GM21367 (cell line): ENCODE measurements at regions not wholly inside any gene's neighbourhood (a gene's known extent, or its start where the extent isn't known, plus 50 kb on each side); places are given as distances from the start of the nearest gene placed in this dataset.

ENCODE experiments used
- ATAC-seq: cut with Tn5 transposase; IDR thresholded peaks from one replicate; pipeline ENCODE4 v1.9.1; 2021; ENCODE audit not compliant: unreplicated experiment

- no peak for ATAC-seq
Observed at GRCh38 chr4:110675426-110675825, 52.5 kb upstream of the PITX2 start.

DNA sequence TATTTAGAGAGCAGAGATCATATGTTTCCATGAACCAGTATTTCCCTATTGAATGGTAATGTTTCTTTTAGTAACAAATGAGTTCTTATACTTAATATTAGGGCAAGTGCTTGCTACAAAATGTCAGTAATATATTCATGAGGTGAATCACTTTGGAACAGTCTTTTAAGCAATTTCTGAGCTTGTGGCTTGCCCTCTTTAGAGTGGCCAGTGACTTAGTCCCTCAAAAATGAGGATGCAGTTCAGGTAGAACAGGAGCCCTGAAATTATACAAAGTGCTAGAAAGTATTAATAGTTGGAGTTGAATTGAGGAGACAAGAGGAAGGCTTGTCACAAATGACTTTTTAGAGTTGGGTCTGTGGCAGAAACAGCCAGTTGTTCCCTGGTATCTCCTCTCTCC lies 53.4 kb upstream of the PITX2 start:
- no peak for ATAC-seq

DNA sequence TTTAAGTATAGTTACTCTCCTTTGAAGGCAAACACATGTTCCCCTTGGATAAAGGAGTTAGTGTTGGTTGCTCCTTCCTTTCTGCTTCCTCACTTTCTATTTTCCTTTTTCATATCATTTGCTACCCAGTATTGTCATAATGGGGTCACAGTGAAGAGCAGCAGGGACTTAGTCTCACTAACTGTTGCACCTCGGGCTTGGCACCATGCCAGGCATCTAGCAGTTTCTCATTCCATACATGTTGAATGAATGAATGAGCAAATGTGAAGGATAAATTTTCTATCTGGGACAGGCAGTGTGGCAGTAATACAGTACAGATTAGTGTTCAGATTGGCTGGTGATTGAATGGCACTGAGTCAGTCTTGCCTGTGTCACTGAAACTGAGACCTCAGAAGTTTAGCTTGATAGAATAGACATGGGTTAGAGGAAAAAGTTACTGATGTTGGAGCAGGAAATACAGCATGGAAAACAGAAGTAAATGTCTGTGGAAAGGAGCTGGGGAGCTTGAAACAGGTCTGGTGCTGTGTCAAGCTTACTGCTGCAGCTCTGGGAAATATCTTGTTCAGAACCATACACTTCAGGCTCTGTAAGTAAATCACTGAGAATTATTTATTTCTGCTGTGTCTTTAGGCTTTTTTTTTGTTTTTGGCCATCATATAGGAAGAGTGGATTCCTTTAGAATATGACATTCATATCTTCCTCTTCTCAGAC lies 55.8 kb upstream of the PITX2 start:
- ATAC-seq = no peak

GRCh38 chr4:110680265-110680664 lies 57.4 kb upstream of the PITX2 start:
- ATAC-seq = no peak

- no peak for ATAC-seq
Observed at GRCh38 chr4:110681381-110681780, 58.5 kb upstream of the PITX2 start.

DNA sequence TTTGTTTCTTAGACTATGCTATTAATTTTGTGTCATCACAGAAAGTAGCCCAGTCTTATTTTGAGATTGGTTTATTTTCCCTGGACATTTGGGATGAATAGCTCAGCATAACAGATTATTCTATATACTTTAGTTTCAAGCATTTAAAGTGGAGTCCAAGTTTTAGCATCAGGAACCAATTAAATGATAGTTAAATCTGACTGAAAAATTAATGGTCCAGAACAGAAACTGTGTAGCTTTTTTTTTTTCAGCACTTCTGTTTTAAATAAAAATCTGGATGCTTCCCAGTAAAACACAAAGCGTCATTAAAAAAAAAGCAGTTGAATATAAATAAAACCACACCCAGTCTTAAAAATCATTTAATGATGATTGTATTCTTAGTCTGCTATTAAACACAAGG lies 59.4 kb upstream of the PITX2 start:
- no peak for ATAC-seq

- no peak for ATAC-seq
Observed at GRCh38 chr4:110683601-110684000, 60.7 kb upstream of the PITX2 start.

DNA sequence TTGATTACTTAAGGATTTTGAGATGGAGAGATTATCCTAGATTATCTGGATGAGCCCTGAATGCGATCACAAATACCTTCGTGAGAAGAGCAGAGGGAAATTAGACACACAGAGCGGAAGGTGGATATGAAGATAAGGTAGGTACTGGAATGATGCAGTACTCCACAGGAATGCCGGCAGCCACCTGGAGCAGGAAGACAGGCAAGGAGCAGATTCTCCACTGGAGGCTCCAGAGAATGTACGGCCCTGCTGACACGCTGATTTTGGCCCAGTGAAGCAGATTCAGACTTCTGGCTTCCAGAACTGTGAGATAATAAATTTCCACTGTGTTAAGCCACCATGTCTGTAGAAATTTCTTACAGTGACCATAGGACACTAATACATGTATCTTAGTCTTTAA lies 79.4 kb upstream of the PITX2 start:
- ATAC-seq = no peak

DNA sequence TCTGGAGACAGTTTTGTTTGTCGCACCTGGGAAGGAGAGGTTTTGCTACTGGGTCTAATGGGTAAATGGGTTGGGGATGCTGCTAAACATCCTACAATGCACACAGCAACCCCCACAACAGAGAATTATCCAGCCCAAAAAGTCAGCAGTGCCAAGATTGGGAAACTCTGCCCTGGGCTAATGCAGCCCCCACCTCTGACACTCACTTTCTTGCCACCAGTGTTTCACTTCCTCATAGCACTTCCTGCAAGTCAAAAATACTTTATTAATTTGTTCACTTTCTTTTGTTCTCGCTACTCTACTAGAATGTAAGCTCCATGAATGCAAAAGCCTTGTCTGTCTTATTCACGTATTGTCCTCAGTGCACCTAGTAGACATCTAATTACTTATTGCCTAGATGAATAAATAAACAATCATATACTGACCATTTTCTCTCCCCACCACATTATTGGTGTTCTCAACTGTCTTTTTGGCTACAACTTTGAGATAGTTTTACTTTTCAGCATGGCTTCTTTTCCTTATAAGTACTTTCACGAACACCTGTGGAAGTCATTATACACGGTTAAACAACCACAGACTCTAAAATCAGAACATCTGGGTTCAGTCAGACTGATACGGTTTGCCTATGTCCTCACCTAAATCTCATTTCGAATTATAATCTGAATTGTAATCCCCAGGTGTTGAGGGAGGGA lies 82.0 kb upstream of the PITX2 start:
- ATAC-seq = peak; percentile 69

DNA sequence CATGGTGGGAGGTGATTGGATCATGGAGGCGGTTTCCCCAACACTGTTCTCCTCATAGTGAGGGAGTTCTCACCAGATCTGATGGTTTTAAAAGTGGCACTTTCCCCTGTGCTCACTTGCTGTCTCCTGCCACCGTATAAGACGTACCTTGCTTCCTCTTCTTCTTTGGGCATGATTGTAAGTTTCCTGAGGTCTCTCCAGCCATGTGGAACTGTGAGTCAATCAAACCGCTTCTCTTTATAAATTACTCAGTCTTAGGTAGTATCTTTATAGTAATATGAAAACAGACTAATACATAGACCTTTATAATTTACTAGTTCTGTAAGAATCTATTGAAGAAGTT lies 82.5 kb upstream of the PITX2 start:
- peak; percentile 26 for ATAC-seq

- no peak for ATAC-seq
Observed at GRCh38 chr4:110710070-110710469, 87.2 kb upstream of the PITX2 start.

GRCh38 chr4:110712486-110712885 lies 89.6 kb upstream of the PITX2 start:
- no peak for ATAC-seq

DNA sequence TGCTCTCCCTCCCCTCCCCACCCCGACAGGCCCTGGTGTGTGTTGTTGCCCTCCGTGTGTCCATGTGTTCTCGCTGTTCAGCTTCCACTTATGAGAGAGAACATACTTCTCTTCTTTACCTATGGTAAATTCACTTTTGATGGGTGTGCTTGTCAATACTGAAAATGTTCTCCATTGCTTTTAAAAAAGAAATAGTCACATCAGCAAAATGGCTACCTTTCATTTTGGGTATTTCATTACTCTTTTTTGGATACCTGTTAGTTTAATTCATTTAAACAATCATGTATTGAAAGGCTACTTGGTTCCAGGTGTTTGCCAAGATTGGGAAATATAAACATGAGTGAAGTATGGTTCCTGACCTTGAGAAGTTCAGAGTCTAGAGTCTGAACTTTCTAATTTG lies 107.4 kb upstream of the PITX2 start:
- ATAC-seq = no peak

GRCh38 chr4:110733901-110734300 lies 111.0 kb upstream of the PITX2 start:
- ATAC-seq = no peak

DNA sequence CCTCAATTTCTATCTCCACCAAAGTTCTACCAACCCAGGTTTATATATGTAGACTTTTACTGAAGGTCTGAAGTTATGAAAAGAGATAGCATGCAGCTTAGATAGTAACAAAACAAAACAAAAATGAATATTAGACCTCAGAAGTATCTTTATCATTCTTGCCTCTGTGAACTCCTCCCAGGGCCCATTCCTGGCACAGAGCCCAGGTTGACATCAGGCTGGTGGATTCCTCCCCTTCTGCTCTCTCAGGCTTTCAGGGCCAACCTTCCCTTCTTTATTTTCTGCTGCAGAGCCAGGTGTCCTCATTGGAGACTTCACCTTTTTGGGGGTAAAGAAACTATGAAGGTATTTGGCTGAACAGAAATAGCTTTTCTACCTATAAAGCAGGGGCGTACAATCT lies 112.8 kb upstream of the PITX2 start:
- ATAC-seq = no peak

- no peak for ATAC-seq
Observed at GRCh38 chr4:110737931-110738330, 115.1 kb upstream of the PITX2 start.

- no peak for ATAC-seq
Observed at GRCh38 chr4:110742143-110742542, 119.3 kb upstream of the PITX2 start.

- no peak for ATAC-seq
Observed at GRCh38 chr4:110748071-110748470, 125.2 kb upstream of the PITX2 start.

GRCh38 chr4:110751183-110751582 lies 128.3 kb upstream of the PITX2 start:
- no peak for ATAC-seq

GRCh38 chr4:110751986-110752385 lies 129.1 kb upstream of the PITX2 start:
- ATAC-seq = no peak

- ATAC-seq = no peak
Observed at GRCh38 chr4:110753466-110753865, 130.6 kb upstream of the PITX2 start.

- no peak for ATAC-seq
Observed at GRCh38 chr4:110754716-110755115, 131.8 kb upstream of the PITX2 start.

GRCh38 chr4:110769578-110769977 lies 146.7 kb upstream of the PITX2 start:
- no peak for ATAC-seq
